ENCODE measurements at regions not wholly inside any gene's neighbourhood (a gene's known extent, or its start where the extent isn't known, plus 50 kb on each side); places are given as distances from the start of the nearest gene placed in this dataset.

DNA sequence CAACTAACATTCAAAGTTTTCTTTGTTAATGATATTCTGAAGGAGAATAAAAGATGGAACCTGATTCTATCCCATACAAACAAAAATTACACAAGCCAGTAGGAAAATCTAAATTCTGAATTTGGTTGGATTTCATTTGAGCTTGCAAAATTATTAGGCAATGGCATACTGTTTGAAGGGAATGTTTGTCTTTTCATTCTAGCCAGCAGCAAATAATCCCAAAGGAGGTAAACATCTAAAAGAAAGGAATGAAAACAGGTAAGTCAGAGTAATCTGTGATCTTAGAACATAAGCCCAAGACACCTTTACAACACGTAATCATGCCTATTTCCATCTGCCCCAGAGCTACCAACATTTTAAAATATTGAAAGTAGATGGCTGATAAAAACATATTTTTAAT, 482.1 kb upstream of the CITED2 start:
- Histone ChIP-seq H3K4me3 (ENCODE audit: low read length) (no peak overlapping the region), H3K27me3 (ENCODE audit: control insufficient read depth, insufficient read depth, low read length, poor library complexity, severe bottlenecking) (no peaks in the 10 kb centered on the region), H3K4me1 (ENCODE audit: control insufficient read depth, insufficient read depth, low read length) (no peaks in the 10 kb centered on the region), H3K27ac (ENCODE audit: low read depth, low read length) (no peak overlapping the region), H3K36me3 (ENCODE audit: control insufficient read depth, insufficient read depth, low read length) (no peaks in the 10 kb centered on the region), H3K9me3 (ENCODE audit: control insufficient read depth, low read length) (no peaks in the 10 kb centered on the region), H3K9ac (ENCODE audit: extremely low read depth, low read length, poor library complexity, severe bottlenecking) (no peak overlapping the region)
- Mint-ChIP-seq H3K4me1 (peaks cover 33% of the 10 kb centered on the region), H3K27ac (no peak overlapping the region), H3K27me3 (ENCODE audit: insufficient read depth) (no peaks in the 10 kb centered on the region), H3K4me3 (no peak overlapping the region), H3K9me3 (no peaks in the 10 kb centered on the region), H3K36me3 (ENCODE audit: low read depth) (no peaks in the 10 kb centered on the region)
- no peak for DNase-seq
- WGBS, 2 experiments (ENCODE audit: insufficient coverage in 1 of 2, insufficient read length in 1 of 2), result no CpG with 5 or more reads among the region's 1 CpG
- TF ChIP-seq, protein P1, sequence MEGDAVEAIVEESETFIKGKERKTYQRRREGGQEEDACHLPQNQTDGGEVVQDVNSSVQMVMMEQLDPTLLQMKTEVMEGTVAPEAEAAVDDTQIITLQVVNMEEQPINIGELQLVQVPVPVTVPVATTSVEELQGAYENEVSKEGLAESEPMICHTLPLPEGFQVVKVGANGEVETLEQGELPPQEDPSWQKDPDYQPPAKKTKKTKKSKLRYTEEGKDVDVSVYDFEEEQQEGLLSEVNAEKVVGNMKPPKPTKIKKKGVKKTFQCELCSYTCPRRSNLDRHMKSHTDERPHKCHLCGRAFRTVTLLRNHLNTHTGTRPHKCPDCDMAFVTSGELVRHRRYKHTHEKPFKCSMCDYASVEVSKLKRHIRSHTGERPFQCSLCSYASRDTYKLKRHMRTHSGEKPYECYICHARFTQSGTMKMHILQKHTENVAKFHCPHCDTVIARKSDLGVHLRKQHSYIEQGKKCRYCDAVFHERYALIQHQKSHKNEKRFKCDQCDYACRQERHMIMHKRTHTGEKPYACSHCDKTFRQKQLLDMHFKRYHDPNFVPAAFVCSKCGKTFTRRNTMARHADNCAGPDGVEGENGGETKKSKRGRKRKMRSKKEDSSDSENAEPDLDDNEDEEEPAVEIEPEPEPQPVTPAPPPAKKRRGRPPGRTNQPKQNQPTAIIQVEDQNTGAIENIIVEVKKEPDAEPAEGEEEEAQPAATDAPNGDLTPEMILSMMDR (conservative IDR thresholded peaks at IDR 0.05), result no peak

DNA sequence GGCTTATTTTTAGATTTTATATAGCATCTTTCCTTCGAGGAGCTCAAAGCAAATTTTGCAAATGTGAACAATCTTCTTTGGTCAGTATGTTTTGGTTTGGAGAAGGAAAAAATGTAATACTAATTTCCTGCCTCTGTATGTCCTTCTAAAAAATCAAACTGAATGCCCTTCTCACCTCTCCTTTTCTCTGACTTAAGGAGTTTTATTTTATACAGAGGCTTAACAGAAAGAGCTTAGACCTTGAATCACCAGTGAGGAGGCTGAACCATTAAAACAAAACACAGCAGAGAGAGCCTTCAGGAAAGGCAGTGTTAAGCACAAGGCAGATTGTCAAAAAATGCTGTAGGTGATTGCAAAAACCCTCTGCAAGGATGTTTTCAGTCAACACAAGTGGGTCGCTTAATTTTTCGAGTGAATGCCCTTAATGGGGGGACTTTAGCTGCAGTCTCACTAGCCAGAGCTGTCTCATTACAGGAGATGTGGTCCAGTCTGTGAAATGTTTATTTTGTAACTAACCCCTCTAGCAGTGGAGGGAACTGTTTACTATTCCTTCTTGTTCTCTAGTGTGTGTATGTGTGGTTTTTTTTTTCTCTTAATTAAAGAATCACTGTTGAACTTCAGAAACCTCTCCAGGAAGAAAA, 481.3 kb upstream of the CITED2 start:
- TF ChIP-seq, protein P1 (conservative IDR thresholded peaks at IDR 0.05), result no peak
- H3K36me3 ChIP-seq (ENCODE audit: control insufficient read depth, insufficient read depth, low read length), result no peaks in the 10 kb centered on the region
- no peak for DNase-seq
- H3K9ac ChIP-seq (ENCODE audit: extremely low read depth, low read length, poor library complexity, severe bottlenecking), result no peak overlapping the region
- peaks cover 4% of the 10 kb centered on the region for H3K9me3 ChIP-seq (ENCODE audit: control insufficient read depth, low read length)
- no peaks in the 10 kb centered on the region for H3K27me3 Mint-ChIP-seq (ENCODE audit: insufficient read depth)
- no peaks in the 10 kb centered on the region for H3K27me3 ChIP-seq (ENCODE audit: control insufficient read depth, insufficient read depth, low read length, poor library complexity, severe bottlenecking)
- H3K4me3 Mint-ChIP-seq, result no peak overlapping the region
- H3K4me1 ChIP-seq (ENCODE audit: control insufficient read depth, insufficient read depth, low read length), result no peaks in the 10 kb centered on the region
- H3K36me3 Mint-ChIP-seq (ENCODE audit: low read depth), result no peaks in the 10 kb centered on the region
- H3K4me3 ChIP-seq (ENCODE audit: low read length), result no peak overlapping the region
- 83 to 89% methylated on average over 2 to 3 of the region's 3 CpGs for whole genome bisulfite sequencing, 2 experiments (ENCODE audit: insufficient coverage in 1 of 2, insufficient read length in 1 of 2)
- H3K4me1 Mint-ChIP-seq, result peaks cover 33% of the 10 kb centered on the region
- H3K9me3 Mint-ChIP-seq, result no peaks in the 10 kb centered on the region
- H3K27ac ChIP-seq (ENCODE audit: low read depth, low read length), result no peak overlapping the region
- H3K27ac Mint-ChIP-seq, result no peak overlapping the region

DNA sequence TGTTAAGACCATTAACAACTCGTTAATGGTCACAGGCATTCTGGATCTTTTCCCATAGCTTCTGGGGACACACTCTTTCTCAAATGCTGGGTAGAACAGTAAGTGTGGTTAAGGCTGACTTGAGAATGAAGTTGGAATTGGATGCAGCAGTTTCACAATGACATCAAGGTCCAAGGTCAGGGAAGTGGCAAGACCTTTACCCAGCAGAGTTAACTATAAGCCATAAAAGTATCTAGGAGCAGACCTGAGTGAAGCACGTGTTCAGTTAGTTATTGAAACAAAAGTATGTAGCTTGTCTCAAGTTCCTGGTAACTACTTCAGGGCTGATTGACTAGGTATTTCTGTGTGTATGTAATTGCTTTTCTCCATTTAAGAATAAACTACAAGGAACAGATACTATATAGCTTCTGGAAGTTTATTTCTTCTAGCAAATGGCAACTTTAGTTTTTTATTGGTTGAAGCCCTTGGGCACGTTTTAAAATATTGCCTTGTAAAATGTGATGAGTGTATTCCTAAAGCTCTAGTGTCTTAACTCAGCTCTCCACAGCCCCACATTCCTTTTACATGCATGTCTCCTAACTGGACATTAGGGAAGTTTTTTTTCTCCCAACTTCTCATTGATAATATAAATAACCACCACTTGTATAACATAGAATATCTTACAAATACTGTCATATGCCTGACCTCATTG, 479.0 kb upstream of the CITED2 start:
- H3K9ac ChIP-seq (ENCODE audit: extremely low read depth, low read length, poor library complexity, severe bottlenecking), result no peak overlapping the region
- Mint-ChIP-seq H3K36me3 (ENCODE audit: low read depth) (no peaks in the 10 kb centered on the region), H3K27me3 (ENCODE audit: insufficient read depth) (no peaks in the 10 kb centered on the region), H3K9me3 (no peaks in the 10 kb centered on the region), H3K4me1 (peaks cover 35% of the 10 kb centered on the region), H3K27ac (no peak overlapping the region), H3K4me3 (no peak overlapping the region)
- peaks cover 18% of the 10 kb centered on the region for H3K9me3 ChIP-seq (ENCODE audit: control insufficient read depth, low read length)
- TF ChIP-seq, protein P1 (conservative IDR thresholded peaks at IDR 0.05), result no peak
- no peak overlapping the region for H3K27ac ChIP-seq (ENCODE audit: low read depth, low read length)
- WGBS, 2 experiments (ENCODE audit: insufficient coverage in 1 of 2, insufficient read length in 1 of 2), result 81 to 100% methylated on average over 1 to 3 of the region's 3 CpGs
- no peaks in the 10 kb centered on the region for H3K27me3 ChIP-seq (ENCODE audit: control insufficient read depth, insufficient read depth, low read length, poor library complexity, severe bottlenecking)
- H3K4me3 ChIP-seq (ENCODE audit: low read length), result no peak overlapping the region
- H3K36me3 ChIP-seq (ENCODE audit: control insufficient read depth, insufficient read depth, low read length), result no peaks in the 10 kb centered on the region
- DNase-seq, result no peak
- no peaks in the 10 kb centered on the region for H3K4me1 ChIP-seq (ENCODE audit: control insufficient read depth, insufficient read depth, low read length)

Data from endodermal cell (in vitro differentiated cells).